ENCODE measurements at regions not wholly inside any gene's neighbourhood (a gene's known extent, or its start where the extent isn't known, plus 50 kb on each side); places are given as distances from the start of the nearest gene placed in this dataset.

DNA sequence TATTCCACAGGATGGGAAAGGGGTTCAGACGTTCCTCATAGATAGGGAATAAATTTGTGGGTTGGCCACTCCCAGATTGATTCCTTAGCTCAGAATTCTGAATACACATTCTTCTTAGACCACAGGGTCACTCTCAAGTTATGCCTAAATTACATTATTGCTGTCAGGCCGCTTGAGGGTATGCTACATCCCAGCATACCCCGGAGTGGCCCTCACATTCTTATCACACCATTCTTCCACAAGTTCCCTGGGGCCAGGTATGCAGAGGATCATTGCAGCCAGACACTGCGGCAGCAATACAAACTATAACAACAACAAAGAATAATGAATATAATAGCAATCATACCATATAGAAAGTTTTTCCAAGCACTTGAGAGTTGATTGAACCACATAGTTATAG is 237.9 kb upstream of the SOX4 start:
- Histone ChIP-seq H3K36me3 (replicated peaks) (no peaks in the 10 kb centered on the region), H3K27me3 (replicated peaks) (no peaks in the 10 kb centered on the region), H3K4me3 (ENCODE audit: low read depth, low read length) (no peak overlapping the region), H3K27ac (no peak overlapping the region)
- TF ChIP-seq, protein P1, sequence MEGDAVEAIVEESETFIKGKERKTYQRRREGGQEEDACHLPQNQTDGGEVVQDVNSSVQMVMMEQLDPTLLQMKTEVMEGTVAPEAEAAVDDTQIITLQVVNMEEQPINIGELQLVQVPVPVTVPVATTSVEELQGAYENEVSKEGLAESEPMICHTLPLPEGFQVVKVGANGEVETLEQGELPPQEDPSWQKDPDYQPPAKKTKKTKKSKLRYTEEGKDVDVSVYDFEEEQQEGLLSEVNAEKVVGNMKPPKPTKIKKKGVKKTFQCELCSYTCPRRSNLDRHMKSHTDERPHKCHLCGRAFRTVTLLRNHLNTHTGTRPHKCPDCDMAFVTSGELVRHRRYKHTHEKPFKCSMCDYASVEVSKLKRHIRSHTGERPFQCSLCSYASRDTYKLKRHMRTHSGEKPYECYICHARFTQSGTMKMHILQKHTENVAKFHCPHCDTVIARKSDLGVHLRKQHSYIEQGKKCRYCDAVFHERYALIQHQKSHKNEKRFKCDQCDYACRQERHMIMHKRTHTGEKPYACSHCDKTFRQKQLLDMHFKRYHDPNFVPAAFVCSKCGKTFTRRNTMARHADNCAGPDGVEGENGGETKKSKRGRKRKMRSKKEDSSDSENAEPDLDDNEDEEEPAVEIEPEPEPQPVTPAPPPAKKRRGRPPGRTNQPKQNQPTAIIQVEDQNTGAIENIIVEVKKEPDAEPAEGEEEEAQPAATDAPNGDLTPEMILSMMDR (IDR thresholded peaks at IDR 0.05; ENCODE audit: low read depth, low read length, missing control alignments) = no peak
- no peak for DNase-seq
- in situ Hi-C loops (cut with HindIII; ENCODE audit: low pct_ligation_motif_present, low sequenced_read_pairs) = no loop called here

DNA sequence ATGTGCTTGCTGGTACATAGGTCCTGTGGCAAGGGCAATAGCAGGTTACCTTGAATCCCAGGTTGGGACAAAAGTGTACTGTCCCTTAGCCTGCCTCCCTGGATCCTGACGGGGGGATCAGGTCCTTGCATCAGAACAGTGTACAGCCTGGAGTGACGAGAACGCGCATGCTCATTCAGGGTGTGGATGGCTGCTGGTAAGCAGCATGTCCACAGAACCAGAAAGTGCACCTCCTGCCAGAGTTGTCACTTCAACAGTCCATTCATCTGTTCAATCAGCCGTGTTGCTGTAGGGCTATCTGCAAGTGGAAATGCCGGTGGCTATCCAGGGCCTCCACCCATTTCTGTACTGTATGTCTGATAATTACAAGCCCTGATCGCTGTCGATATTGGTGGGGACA is 236.3 kb upstream of the SOX4 start:
- Histone ChIP-seq H3K4me3 (ENCODE audit: low read depth, low read length) (no peak overlapping the region), H3K36me3 (replicated peaks) (no peaks in the 10 kb centered on the region), H3K27me3 (replicated peaks) (no peaks in the 10 kb centered on the region), H3K27ac (no peak overlapping the region)
- no peak for DNase-seq
- in situ Hi-C loops (cut with HindIII; ENCODE audit: low pct_ligation_motif_present, low sequenced_read_pairs) = no loop called here
- TF ChIP-seq, protein P1 (IDR thresholded peaks at IDR 0.05; ENCODE audit: low read depth, low read length, missing control alignments) = no peak

DNA sequence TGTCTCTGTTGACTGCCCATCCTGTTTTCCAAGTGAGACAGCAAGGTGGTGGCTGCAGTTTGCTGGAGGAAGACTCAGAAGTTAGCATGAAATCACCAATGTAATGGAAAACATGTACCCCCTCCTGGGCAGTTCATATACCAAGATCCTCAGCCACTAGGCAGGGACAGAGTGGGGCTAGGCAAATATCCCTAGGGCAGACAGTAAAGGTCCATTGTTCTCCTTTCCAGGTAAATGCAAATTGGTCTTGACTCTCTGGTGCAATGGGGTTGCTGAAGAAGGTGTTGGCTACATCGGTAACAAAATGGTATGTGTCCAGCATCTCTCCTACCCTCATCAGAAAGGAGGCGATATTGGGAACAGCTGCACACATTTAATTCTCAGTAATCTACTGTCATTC is 233.6 kb upstream of the SOX4 start:
- TF ChIP-seq, protein P1 (IDR thresholded peaks at IDR 0.05; ENCODE audit: low read depth, low read length, missing control alignments) = no peak
- Histone ChIP-seq H3K27ac (no peak overlapping the region), H3K36me3 (replicated peaks) (no peaks in the 10 kb centered on the region), H3K4me3 (ENCODE audit: low read depth, low read length) (no peak overlapping the region), H3K27me3 (replicated peaks) (no peaks in the 10 kb centered on the region)
- in situ Hi-C loops (cut with HindIII; ENCODE audit: low pct_ligation_motif_present, low sequenced_read_pairs) = no loop called here
- no peak for DNase-seq

DNA sequence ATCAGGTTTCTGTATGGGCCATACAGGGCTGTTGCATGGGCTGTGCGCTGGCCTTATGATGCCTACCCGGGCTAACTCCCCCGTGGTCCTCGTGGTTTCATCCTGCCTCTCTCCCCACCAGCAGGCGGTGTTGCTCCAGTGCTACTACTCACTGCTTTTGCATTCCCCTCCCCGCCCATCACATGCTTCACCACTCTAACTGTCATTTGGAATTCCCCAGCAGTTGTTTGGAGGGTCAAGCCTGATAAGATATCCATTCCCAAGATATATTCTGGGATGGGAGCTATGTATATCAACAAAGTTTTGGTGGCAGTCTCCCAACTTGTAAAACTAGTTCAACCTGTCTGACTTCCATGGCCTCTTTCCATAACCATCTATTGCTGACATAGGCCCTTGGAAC is 233.2 kb upstream of the SOX4 start:
- Histone ChIP-seq H3K27ac (no peak overlapping the region), H3K27me3 (replicated peaks) (no peaks in the 10 kb centered on the region)
- in situ Hi-C loops (cut with HindIII; ENCODE audit: low pct_ligation_motif_present, low sequenced_read_pairs) = no loop called here

DNA sequence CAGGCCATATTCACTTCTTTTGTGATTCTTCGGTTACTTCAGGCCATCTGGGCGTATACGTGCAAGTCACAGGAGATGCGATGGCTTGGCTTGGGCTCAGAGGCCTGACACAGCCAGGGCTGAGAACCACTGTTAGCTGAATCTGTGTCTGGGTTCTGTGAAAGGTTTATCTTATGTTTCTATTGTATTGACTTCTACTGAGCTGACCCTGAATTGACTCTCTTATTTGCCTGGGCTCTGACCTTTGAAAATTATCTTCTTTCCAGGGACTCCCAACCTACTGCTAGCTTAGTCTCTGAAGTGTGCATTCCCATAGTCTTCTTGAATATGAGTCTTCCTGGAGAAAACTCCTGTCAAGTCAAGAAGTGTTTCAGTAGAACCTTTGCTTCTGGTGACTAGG is 226.4 kb upstream of the SOX4 start:
- no peaks in the 10 kb centered on the region for H3K36me3 ChIP-seq (replicated peaks)
- H3K27me3 ChIP-seq (replicated peaks) = no peaks in the 10 kb centered on the region
- TF ChIP-seq, protein P1 (IDR thresholded peaks at IDR 0.05; ENCODE audit: low read depth, low read length, missing control alignments) = no peak
- no peak for DNase-seq
- no peak overlapping the region for H3K27ac ChIP-seq
- H3K4me3 ChIP-seq (ENCODE audit: low read depth, low read length) = no peak overlapping the region
- in situ Hi-C loops (cut with HindIII; ENCODE audit: low pct_ligation_motif_present, low sequenced_read_pairs) = no loop called here

More for the DNA sequence above, 233.2 kb upstream of the SOX4 start:
- TF ChIP-seq, protein P1 (IDR thresholded peaks at IDR 0.05; ENCODE audit: low read depth, low read length, missing control alignments) = no peak
- Histone ChIP-seq H3K36me3 (replicated peaks) (no peaks in the 10 kb centered on the region), H3K4me3 (ENCODE audit: low read depth, low read length) (no peak overlapping the region)
- peak; percentile 19 for DNase-seq

DNA sequence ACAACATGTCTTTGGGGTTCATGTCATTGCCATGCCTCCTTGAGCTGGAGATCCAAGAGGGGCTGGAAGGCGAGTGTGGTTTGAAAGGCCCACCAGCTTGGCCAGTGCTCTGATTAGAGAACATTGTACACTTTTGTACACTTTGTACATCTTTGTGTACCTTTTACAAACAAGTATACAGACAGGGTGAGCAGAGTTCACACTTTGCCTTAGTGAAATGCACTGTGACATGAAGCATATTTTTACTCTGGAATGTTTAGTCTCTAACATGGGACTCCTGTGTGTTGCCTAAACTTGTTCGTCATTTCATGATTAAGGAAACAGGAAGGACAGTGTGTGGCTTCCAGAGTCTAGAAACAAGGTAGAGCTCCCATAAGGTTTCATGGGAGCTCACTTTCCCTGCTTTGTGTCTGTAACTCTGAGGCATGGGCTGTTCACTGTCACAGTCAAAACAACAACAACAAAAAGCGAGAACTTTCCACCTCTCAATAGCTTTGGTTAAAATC is 225.8 kb upstream of the SOX4 start:
- in situ Hi-C loops (cut with HindIII; ENCODE audit: low pct_ligation_motif_present, low sequenced_read_pairs) = no loop called here
- Histone ChIP-seq H3K27ac (no peak overlapping the region), H3K36me3 (replicated peaks) (no peaks in the 10 kb centered on the region), H3K27me3 (replicated peaks) (no peaks in the 10 kb centered on the region), H3K4me3 (ENCODE audit: low read depth, low read length) (no peak overlapping the region)
- DNase-seq = no peak
- TF ChIP-seq, protein P1 (IDR thresholded peaks at IDR 0.05; ENCODE audit: low read depth, low read length, missing control alignments) = no peak

Data from brain microvascular endothelial cell (primary cell).